ENCODE measurements at regions not wholly inside any gene's neighbourhood (a gene's known extent, or its start where the extent isn't known, plus 50 kb on each side); places are given as distances from the start of the nearest gene placed in this dataset.

- no peak for DNase-seq
These were observed 324.2 kb downstream of the SH2D4B start for GRCh38 chr10:80861882-80862281.

DNA sequence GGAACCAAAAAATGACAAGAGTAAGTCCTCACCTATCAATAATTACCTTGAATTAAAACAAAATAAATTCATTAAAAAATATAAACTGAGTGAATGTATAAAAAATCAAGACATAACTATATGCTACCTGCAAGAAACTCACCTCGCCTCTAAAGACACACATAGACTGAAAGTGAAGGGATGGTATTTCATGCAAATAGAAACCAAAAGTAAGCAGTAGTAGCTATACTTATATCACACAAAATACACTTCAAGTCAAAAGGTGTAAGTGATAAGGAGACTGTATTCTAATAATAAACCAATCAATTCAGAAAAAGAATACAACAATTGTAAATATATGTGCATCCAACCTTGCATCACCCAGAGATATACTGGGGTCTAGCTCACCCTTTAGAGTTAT lies 332.6 kb downstream of the SH2D4B start:
- DNase-seq = no peak

- DNase-seq = no peak
These were observed 333.4 kb downstream of the SH2D4B start for GRCh38 chr10:80871083-80871482.

GRCh38 chr10:80878330-80878729 lies 340.6 kb downstream of the SH2D4B start:
- no peak for DNase-seq

GRCh38 chr10:80890146-80890545 lies 352.4 kb downstream of the SH2D4B start:
- DNase-seq = no peak

- no peak for DNase-seq
These were observed 355.6 kb downstream of the SH2D4B start for GRCh38 chr10:80893256-80893655.

- no peak for DNase-seq
These were observed 356.6 kb downstream of the SH2D4B start for GRCh38 chr10:80894311-80894791.

- DNase-seq = no peak
These were observed 357.2 kb downstream of the SH2D4B start for GRCh38 chr10:80894797-80895467.

GRCh38 chr10:80896076-80896475 lies 358.4 kb downstream of the SH2D4B start:
- DNase-seq = no peak

- DNase-seq = no peak
These were observed 359.3 kb downstream of the SH2D4B start for GRCh38 chr10:80896959-80897358.

GRCh38 chr10:80900661-80901060 lies 363.0 kb downstream of the SH2D4B start:
- peak; percentile 4 for DNase-seq

- no peak for DNase-seq
These were observed 370.9 kb downstream of the SH2D4B start for GRCh38 chr10:80908611-80909010.

DNA sequence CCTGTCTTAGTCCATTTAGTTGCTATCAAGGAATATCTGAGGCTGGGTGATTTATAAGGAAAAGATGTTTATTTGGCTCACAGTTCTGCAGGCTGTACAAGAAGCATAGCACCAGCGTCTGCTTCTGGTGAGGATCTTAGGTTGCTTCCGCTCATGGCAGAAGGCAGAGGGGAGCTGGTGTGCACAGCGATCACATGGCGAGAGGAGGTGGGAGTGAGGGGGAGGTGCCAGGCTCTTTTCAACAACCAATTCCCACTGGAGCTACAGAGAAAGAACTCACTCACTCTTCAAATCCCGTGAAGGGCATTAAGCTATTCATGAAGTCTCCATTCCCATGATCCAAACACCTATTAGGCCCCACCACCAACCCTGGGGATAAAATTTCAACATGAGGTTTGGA lies 371.6 kb downstream of the SH2D4B start:
- DNase-seq = no peak

DNA sequence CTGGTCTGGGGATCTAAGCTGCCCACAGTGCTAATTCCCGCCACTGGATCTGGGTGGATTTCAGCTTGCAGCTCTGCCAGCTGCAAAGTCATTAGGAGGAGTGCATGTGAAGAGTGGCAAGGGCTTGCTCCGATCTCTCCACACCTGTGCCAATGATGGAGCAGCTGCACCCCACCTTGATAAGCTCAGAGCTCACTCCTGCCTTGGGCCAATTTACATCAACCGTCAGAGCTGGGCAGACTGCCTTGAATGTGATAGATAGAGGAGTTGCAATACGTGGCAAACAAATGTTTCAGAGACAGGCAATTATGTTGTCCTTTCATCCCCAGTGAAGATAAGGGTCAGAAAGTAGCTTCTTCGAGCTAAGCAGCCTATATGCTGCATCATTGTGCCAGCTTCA lies 379.9 kb downstream of the SH2D4B start:
- peak; percentile 1 for DNase-seq

DNA sequence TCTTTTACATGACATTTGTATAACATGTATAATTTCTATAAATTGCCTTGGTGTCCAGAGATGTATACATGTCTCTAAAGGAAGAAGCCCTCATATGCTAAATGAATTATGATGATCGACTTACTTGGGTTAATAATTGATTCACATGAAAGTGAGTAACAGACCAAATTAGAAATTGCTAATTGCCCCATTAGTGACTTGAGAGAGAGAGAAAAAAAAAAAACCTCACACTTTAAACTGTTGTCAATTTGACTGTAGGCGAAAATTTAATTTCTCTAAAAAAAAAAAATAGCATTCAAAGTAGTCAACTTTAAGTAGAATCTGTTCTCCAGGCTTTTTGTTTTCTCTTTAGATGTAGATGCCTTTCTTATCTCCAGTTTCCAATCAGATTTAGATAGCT lies 383.3 kb downstream of the SH2D4B start:
- DNase-seq = no peak

GRCh38 chr10:80924063-80924952 lies 386.6 kb downstream of the SH2D4B start:
- DNase-seq = peak; percentile 0

DNA sequence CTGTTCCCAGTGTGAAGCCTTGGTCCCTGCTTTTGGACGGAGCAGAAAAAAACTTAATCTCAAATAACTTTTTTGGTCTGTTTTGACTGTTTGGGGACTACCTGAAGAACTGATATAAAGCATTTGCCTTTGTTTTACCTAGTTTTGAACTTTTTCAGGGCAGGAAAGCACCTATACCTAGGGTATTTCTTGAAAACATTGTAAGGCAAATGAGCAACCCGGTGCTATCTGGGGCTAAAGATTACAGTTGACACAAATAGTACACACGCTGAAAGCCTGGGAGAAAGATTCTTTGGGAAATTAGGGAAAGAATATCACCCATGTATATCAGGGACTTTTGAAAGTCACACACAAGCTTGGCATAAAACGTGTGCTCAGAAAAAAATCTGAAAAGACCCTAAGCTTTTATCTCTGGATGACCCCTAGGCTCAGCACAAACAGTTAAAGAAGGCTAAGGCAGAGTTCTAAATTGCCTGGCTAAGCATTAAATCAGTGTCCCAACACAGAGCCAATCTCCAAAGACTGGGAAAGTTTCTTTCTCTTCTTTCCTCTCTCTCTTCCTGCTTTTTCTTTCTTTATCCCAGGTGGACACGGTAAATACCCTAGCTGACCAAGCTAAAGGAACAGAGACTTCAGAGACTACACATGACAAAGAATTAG lies 389.8 kb downstream of the SH2D4B start:
- no peak for DNase-seq

- DNase-seq = no peak
These were observed 401.2 kb downstream of the SH2D4B start for GRCh38 chr10:80938903-80939302.

GRCh38 chr10:80945264-80945880 lies 407.7 kb downstream of the SH2D4B start:
- no peak for DNase-seq

GRCh38 chr10:80946073-80946472 lies 408.4 kb downstream of the SH2D4B start:
- DNase-seq = no peak

GRCh38 chr10:80946957-80947726 lies 409.4 kb downstream of the SH2D4B start:
- DNase-seq = no peak

- DNase-seq = no peak
These were observed 412.1 kb downstream of the SH2D4B start for GRCh38 chr10:80949785-80950184.

Data from NCI-H524 treated with DMSO at 0.1 percent for 48 hours (cell line).